Activated gamma-delta T cell (primary cell): ENCODE measurements at regions not wholly inside any gene's neighbourhood (a gene's known extent, or its start where the extent isn't known, plus 50 kb on each side); places are given as distances from the start of the nearest gene placed in this dataset.

ENCODE experiments used
- DNase-seq: peaks from one replicate; lab custom pipeline; 2025; lab: John Stamatoyannopoulos, UW

- no peak for DNase-seq
These were observed 125.6 kb upstream of the PRPS1L1 start for GRCh38 chr7:18153183-18153748.

GRCh38 chr7:18154726-18155125 lies 127.1 kb upstream of the PRPS1L1 start:
- DNase-seq = no peak

DNA sequence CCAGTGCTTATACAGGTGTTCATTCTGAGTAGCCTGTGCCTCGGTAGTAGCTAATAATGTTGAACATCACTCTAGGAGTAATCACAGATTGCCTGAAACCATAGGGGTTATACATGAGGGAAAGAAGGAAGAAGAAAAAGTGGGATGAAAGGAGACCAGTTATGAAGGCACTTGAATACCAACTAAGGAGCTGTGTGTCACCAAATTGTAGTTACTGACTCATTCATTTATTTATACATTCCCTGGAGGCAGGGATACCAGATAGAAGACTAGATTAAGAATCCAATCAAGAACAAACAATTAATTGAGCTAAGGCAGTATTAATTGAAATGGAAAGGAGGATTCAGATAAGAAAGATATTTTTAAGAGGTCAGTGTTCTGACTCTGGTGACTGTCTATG lies 129.6 kb upstream of the PRPS1L1 start:
- no peak for DNase-seq

- no peak for DNase-seq
These were observed 135.0 kb upstream of the PRPS1L1 start for GRCh38 chr7:18162657-18163056.

GRCh38 chr7:18163091-18163490 lies 135.4 kb upstream of the PRPS1L1 start:
- no peak for DNase-seq

GRCh38 chr7:18165166-18165565 lies 137.5 kb upstream of the PRPS1L1 start:
- DNase-seq = no peak

GRCh38 chr7:18166002-18166401 lies 138.4 kb upstream of the PRPS1L1 start:
- no peak for DNase-seq

DNA sequence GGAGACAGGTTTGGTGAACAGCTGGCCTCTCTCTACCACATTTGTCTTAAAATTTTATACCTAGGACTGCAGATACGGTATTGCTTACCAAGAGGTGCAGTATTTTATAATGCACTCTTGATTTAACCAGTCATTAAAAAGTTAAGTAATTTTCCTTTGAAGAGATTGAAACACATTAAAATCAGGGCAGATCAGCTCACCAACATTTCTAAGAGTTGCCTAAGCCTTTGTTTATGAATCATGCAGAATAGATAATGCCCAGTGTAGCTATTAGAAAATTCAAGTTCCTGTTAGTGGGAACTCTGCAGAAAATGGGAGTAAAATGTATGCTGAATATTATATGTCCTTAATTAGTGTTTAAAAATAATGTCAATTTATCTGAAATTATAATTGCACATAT lies 140.2 kb upstream of the PRPS1L1 start:
- DNase-seq = no peak

- no peak for DNase-seq
These were observed 147.3 kb upstream of the PRPS1L1 start for GRCh38 chr7:18174996-18175395.

DNA sequence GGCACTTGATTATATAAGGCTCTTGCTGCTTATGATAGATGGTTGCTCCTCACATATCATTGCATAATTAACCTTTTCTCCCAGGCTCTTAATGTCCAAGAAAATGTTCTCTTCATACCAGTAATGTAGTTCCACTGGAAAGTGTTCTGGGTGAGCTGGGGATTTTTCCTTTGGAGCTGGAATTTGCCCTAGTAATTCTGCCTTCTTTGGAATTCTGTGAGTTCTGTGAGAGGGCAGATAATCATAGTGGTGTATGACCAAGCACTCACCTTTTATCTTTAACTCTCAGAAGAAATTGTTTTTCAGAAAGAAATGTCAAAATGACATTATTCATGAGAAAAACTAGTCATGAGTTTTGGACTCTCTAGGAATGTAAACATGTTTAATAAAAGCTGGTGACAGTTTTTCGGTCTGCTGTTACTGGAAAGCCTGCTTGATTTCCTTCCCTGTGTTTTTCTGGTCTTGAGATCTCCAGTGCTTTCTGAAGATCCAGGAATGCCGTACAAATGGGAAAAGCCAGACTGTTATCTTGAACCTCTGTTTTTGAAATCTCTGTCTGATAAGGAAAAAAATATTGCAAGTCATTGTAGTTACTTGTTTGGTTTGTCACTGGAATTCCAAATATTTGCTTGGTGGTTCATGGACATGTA lies 148.3 kb upstream of the PRPS1L1 start:
- DNase-seq = no peak

DNA sequence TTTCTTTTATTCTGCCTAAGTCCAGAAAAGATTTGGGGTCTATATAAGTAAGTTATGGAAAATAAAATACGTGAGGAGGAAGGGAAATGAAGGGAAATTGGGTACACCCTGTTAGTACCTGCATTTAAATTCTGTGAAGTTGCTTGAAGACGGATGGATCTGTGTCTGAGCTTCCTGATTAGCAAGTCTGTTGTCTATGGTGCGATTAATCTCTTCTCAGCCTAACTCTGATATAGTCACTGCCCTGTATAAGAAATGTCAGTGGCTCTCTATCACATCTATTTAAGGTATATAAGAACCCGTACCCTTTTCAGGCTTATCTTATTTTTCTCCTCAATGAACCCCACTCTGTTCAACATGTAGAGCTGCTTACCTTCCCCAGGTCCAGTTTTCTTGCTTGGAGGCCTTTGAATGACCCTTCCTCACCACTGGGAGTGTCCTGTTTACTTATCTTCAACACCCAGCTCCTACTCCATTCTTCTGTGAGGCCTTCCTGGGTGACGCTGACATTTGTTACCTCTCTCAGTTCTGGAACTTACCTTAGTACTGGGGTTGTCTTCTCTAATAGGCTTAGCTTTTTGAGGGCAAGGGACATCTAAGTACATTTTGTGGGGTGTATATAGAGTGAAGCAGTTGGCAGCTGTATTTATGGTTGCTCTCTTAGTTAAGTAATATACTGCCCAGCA lies 149.6 kb upstream of the PRPS1L1 start:
- no peak for DNase-seq

DNA sequence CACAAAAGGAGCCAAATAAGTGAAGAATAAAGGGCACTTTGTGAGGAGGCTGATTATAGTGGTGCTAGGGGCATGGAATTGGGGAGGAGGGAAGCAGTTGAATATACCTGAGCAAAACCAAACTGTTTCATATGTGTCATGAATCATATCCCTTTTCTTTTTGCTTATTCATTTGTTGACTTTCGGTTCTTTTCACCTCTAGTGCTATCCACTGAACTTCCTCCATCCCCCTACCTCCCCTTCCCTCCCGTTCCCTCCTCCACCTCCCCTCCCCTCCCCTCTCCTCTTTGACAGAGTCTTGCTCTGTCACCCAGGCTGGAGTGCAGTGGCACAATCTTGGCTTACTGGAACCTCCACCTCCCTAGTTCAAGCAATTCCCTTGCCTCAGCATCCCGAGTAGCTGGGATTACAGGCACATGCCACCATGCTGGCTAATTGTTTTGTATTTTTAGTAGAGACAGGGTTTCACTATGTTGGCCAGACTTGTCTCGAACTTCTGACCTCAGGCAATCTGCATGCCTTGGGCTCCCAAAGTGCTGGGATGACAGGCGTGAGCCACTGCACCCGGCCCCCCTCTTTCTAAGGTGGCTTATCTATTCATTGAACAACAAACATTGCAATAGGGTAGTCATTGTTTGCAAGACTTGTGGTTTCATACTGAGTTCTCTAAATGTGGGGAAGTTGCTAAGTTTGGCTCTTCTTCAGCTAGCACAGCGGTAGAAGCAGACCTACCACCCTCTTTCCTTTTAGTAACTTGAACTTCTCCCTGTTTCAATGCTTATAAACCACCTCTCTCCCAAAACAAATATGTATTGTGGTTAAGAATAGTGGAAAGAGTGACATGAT lies 150.4 kb upstream of the PRPS1L1 start:
- no peak for DNase-seq

- DNase-seq = no peak
These were observed 151.4 kb upstream of the PRPS1L1 start for GRCh38 chr7:18179093-18179492.

DNA sequence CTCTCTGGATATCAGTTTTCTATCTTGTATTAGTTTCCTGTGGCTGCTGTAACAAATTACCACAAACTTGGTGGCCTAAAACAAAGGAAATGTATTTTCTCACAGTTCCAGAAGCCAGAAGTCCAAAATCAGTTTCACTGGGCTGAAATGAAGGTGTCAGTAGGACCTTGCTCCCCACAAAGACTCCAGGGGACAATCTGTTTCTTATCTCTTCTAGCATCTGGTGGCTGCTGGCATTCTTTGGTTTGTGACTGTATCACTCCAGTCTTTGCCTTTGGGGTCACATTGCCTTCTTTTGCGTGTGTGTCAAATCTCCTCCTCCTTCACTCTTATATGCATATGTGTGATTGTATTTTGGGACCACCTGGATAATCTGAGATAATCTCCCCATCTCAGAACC lies 153.0 kb upstream of the PRPS1L1 start:
- no peak for DNase-seq

DNA sequence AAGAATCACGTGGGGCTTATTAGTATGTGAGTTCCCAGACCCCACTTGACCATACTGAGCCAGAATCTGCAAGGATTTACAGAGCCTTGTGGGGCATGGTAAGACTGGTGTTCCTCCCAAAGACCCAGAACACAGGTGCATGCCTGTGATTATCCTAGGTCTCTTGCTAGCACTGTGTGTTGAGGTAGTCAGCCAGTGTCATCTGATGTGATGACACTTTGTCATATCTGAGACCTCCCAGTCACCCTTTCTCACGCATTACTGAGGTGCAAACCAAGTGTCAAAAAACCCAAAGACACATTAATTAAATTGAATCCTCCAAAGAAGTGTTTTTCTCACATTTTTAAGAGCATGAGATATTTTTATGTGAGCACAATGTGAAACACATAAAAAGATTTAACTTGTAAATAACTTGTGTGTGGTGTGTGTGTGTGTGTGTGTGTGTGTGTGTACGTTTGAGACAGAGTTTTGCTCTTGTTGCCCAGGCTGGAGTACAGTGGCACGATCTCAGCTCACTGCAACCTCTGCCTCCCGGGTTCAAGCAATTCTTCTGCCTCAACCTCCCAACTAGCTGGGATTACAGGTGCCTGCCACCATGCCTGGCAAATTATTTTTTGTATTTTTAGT lies 162.0 kb upstream of the PRPS1L1 start:
- DNase-seq = no peak

DNA sequence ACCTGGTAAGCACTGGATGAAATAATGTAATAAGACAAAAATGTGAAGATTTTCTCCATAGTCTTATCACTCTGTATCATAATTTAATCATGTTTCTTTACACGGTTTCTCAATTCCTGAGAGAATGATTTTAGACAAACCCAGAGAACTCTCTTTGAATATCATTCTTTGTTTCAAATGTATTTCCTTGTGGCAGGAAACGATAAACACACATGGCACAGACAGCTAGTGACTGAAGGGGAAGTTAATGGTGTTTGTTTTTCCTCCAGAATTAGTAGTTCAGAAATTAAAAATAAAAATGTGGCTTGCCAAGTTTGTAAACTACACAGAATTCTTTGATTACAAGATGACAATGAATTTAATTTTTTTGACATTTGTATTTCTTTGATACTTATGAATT lies 163.7 kb upstream of the PRPS1L1 start:
- no peak for DNase-seq

GRCh38 chr7:18191862-18192625 lies 164.4 kb upstream of the PRPS1L1 start:
- no peak for DNase-seq

DNA sequence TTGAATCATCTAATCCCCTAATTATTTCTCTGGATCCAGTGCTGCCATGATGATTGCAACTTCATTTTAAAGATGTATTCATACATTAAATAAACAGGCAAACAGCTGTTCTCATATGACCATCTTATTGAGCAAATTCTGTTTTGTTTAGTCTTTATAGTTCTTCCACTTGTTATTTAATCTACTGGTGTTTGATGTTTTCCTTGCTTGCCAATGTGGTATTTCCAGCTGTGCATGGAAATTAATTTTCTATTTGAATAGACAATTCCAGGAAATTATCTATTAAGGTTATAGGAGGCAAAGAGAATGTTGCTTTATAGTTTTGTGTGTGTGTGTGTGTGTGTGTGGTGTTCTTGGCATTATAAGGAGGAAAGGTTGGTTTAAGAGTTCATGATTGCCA lies 167.0 kb upstream of the PRPS1L1 start:
- no peak for DNase-seq

DNA sequence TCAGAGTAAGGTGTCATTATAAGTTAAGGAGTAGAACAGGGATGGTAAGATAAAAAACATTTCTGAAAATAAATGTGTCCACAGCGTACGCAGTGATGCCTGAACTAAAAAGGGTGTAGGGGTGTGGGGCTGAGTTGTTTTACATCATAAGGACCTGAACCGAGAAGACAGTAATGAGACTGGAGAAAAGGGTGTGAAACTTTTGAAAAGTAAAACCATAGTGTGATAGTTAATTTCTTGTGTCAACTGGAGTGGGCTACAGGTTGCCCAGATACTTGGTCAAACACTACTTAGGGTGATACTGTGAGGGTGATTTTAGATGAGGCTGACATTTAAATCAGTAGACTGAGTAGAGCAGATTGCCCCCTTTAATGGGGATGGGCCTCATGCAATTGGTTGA lies 169.0 kb upstream of the PRPS1L1 start:
- DNase-seq = no peak

GRCh38 chr7:18198868-18199267 lies 171.2 kb upstream of the PRPS1L1 start:
- DNase-seq = no peak

- no peak for DNase-seq
These were observed 172.6 kb upstream of the PRPS1L1 start for GRCh38 chr7:18200266-18200665.
